Psoas muscle (tissue), 7 donors: ENCODE measurements at regions not wholly inside any gene's neighbourhood (a gene's known extent, or its start where the extent isn't known, plus 50 kb on each side); places are given as distances from the start of the nearest gene placed in this dataset.

ENCODE experiments used
- ATAC-seq, 4 donors: fragments of 200-7000 bp; cut with Tn5 transposase; one replicate each; pipeline ENCODE4 v1.9.1; 2020; ENCODE audit warnings: moderate library complexity in 3 of 4, mild to moderate bottlenecking in 2 of 4
- DNase-seq, 2 donors: peaks; one replicate each; pipeline ENCODE4 v3.0.0-alpha.2; 2020
- H3K27ac ChIP-seq: fragments of 200-600 bp; one replicate; pipeline ENCODE4 v1.8.0; 2022
- H3K27me3 ChIP-seq, 3 donors: fragments of 200-600 bp in 1 of 3; one replicate each; pipeline versions ENCODE4 v1.6.1 to v1.8.0; 2013 to 2022; ENCODE audit warnings: low read length in 2 of 3, mild to moderate bottlenecking in 2 of 3, moderate library complexity in 1 of 3; ENCODE audit not compliant: insufficient read depth in 3 of 3
- H3K36me3 ChIP-seq, 2 donors: fragments of 200-600 bp in 1 of 2; one replicate each; pipeline versions ENCODE4 v1.6.1 to v1.8.0; 2013 to 2022; ENCODE audit warnings: low read depth in 1 of 2, mild to moderate bottlenecking in 1 of 2, moderate library complexity in 1 of 2; ENCODE audit not compliant: insufficient read depth in 1 of 2
- H3K4me1 ChIP-seq: fragments of 200-600 bp; one replicate; pipeline ENCODE4 v1.8.0; 2022
- H3K4me3 ChIP-seq: fragments of 200-600 bp; one replicate; pipeline ENCODE4 v1.8.0; 2022; ENCODE audit warnings: mild to moderate bottlenecking
- H3K9me3 ChIP-seq: fragments of 200-600 bp; one replicate; pipeline ENCODE4 v1.8.0; 2022
- WGBS, 3 donors: extraction: QIAGEN DNeasy Blood & Tissue Kit; methylation state at CpG; one replicate each; pipeline versions ENCODE4 v1.1.6 to v1.1.7; 2013; 5-methylcytosine and 5-hydroxymethylcytosine counted together
- intact Hi-C, 2 donors: fragments of 100-400 bp; cut with DNase I; formaldehyde crosslinking; loops; one replicate each; pipeline versions ENCODE4 v1.11.0 to v1.14.2; 2022
- TF ChIP-seq, protein P1 (sequence below): fragments of 200-600 bp; IDR thresholded peaks from one replicate; pipeline ENCODE4 v1.8.0; 2022; ENCODE audit warnings: antibody characterized with exemption
- donor health status: healthy with polysubstance abuse.
- donor health status: DM: no; HTN: no; CAD: no; lungs with moderate emphysema.
- donor health status: Bipolar disorder and iron deficiency.
- donor health status: healthy.
- donor health status: DM: yes; HTN: yes; CAD: no.
- donor health status: DM: no; HTN: no; CAD: no.
- donor health status: DM: yes; HTN: yes; CAD: no.

DNA sequence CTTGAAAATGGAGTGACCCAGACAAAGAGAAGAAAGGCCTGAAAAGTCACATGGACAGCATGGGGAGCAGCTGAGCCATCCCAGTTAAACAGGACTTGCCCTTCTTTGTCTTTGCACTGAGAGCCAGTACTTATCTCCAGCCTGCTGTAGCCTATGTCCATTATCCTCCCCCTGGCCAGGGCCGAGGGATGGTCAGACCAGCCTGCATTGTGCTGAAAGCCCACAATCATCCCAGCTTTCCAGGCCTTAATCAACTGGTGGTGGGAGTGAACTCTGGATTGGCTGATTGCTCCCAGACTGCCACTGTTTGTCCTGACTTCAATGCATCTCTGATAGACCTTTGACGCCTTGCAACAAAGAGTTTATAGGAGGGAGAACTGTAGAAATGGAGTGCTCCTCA, 453.1 kb downstream of the EPHA5 start:
- no peaks in the 10 kb centered on the region for H3K36me3 ChIP-seq
- DNase-seq = no peak
- WGBS, 3 donors = 69 to 77% (median 73%) methylated on average over 2 of the region's 2 CpGs
- H3K4me1 ChIP-seq = no peaks in the 10 kb centered on the region
- TF ChIP-seq, protein P1, sequence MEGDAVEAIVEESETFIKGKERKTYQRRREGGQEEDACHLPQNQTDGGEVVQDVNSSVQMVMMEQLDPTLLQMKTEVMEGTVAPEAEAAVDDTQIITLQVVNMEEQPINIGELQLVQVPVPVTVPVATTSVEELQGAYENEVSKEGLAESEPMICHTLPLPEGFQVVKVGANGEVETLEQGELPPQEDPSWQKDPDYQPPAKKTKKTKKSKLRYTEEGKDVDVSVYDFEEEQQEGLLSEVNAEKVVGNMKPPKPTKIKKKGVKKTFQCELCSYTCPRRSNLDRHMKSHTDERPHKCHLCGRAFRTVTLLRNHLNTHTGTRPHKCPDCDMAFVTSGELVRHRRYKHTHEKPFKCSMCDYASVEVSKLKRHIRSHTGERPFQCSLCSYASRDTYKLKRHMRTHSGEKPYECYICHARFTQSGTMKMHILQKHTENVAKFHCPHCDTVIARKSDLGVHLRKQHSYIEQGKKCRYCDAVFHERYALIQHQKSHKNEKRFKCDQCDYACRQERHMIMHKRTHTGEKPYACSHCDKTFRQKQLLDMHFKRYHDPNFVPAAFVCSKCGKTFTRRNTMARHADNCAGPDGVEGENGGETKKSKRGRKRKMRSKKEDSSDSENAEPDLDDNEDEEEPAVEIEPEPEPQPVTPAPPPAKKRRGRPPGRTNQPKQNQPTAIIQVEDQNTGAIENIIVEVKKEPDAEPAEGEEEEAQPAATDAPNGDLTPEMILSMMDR = no peak
- no peak overlapping the region for H3K27ac ChIP-seq
- H3K27me3 ChIP-seq = no peaks in the 10 kb centered on the region
- H3K4me3 ChIP-seq = no peak overlapping the region
- peaks cover 6% of the 10 kb centered on the region for H3K9me3 ChIP-seq
- intact Hi-C loops = no loop called here
- ATAC-seq = no peak

- ATAC-seq = no peak
Measured at GRCh38 chr4:65202853-65203236, 467.4 kb downstream of the EPHA5 start.

GRCh38 chr4:65202165-65202852, 468.0 kb downstream of the EPHA5 start:
- 60 to 75% (median 64%) methylated on average over 2 of the region's 2 CpGs for WGBS, 3 donors
- no peak overlapping the region for H3K27ac ChIP-seq

More at GRCh38 chr4:65202853-65203236, 467.4 kb downstream of the EPHA5 start:
- Histone ChIP-seq H3K27me3 (no peaks in the 10 kb centered on the region), H3K4me1 (no peaks in the 10 kb centered on the region), H3K4me3 (no peak overlapping the region), H3K27ac (no peak overlapping the region), H3K9me3 (no peaks in the 10 kb centered on the region), H3K36me3 (no peaks in the 10 kb centered on the region)
- no peak for DNase-seq
- TF ChIP-seq, protein P1 = no peak
- intact Hi-C loops = no loop called here

DNA sequence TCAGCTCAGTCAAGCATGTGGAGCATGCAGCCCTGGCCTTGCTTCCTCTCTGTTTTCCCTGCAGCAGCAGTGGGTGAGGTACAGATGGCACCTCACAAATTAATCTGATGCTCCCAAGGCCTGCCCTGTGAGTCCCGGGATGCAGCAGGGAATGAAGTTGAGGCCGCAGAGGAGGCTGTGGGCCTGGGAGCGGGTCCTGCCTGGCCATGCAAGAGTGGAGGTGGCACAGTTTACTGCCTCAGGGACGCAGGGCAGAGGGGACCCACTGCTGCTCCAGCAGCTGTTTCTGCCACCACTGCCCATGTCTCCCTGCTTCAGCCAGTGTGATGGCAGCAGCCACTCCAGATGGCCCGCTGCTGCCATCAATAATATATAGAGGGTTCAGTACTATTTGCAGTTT, 474.6 kb downstream of the EPHA5 start:
- H3K4me1 ChIP-seq = no peaks in the 10 kb centered on the region
- WGBS, 3 donors = 82 to 87% (median 84%) methylated on average over 5 of the region's 5 CpGs
- TF ChIP-seq, protein P1 = no peak
- intact Hi-C loops = no loop called here
- no peak overlapping the region for H3K4me3 ChIP-seq
- H3K36me3 ChIP-seq = no peaks in the 10 kb centered on the region
- H3K27ac ChIP-seq = no peak overlapping the region
- peaks cover 2% of the 10 kb centered on the region for H3K9me3 ChIP-seq
- DNase-seq (no peak), ATAC-seq (no peak)
- H3K27me3 ChIP-seq = no peaks in the 10 kb centered on the region

More at GRCh38 chr4:65202165-65202852, 468.0 kb downstream of the EPHA5 start:
- H3K4me3 ChIP-seq = no peak overlapping the region
- no peak for DNase-seq
- TF ChIP-seq, protein P1 = no peak
- intact Hi-C loops = no loop called here
- no peaks in the 10 kb centered on the region for H3K36me3 ChIP-seq
- no peak for ATAC-seq
- H3K27me3 ChIP-seq = no peaks in the 10 kb centered on the region
- no peaks in the 10 kb centered on the region for H3K9me3 ChIP-seq
- no peaks in the 10 kb centered on the region for H3K4me1 ChIP-seq

DNA sequence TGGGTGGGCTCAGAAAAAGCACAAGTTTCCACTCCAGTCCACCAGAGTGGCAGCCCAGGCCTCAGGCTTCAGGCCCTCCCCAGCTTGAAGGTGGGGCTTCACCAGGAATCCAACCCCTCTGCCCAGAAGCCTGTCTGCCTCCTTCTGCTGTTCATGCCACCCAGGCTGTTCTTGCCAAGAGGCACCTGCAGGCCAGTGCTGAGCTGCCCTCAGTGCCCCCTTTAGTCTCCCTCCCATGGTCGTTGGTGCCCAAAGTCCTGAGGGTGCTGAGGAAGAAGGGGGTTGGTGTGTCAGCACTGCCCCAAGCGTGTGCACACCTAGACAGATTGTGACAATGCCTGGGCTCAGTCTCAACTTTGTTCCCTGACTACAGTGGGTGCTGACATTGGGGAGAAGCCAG, 475.3 kb downstream of the EPHA5 start:
- intact Hi-C loops = no loop called here
- Histone ChIP-seq H3K27ac (no peak overlapping the region), H3K27me3 (no peaks in the 10 kb centered on the region), H3K4me3 (no peak overlapping the region), H3K4me1 (no peaks in the 10 kb centered on the region), H3K9me3 (peaks cover 3% of the 10 kb centered on the region), H3K36me3 (no peaks in the 10 kb centered on the region)
- TF ChIP-seq, protein P1 = no peak
- ATAC-seq (no peak), DNase-seq (no peak)
- 59 to 91% (median 73%) methylated on average over 2 of the region's 2 CpGs for WGBS, 3 donors
